ENCODE measurements at regions not wholly inside any gene's neighbourhood (a gene's known extent, or its start where the extent isn't known, plus 50 kb on each side); places are given as distances from the start of the nearest gene placed in this dataset.

GRCh38 chr15:93860701-93861100, 370.7 kb upstream of the MCTP2 start:
- no peak overlapping the region for H3K27ac ChIP-seq (replicated peaks)
- DNase-seq (ENCODE audit: low read depth in 1 of 2, low spot score in 1 of 2): no peak
- TF ChIP-seq SPI1 (IDR thresholded peaks at IDR 0.05; ENCODE audit: borderline replicate concordance, low read depth): no peak
- no peak for TF ChIP-seq POLR2AphosphoS5 (IDR thresholded peaks at IDR 0.05; ENCODE audit: low read depth)
- H3K4me3 ChIP-seq (replicated peaks; ENCODE audit: insufficient read depth, low read length): no peak overlapping the region
- H3K27me3 ChIP-seq (ENCODE audit: insufficient read depth, poor library complexity, severe bottlenecking): no peaks in the 10 kb centered on the region

- DNase-seq (ENCODE audit: low read depth in 1 of 2, low spot score in 1 of 2): no peak
- no peak for TF ChIP-seq POLR2AphosphoS5 (IDR thresholded peaks at IDR 0.05; ENCODE audit: low read depth)
- no peak for TF ChIP-seq GABPA (IDR thresholded peaks at IDR 0.05; ENCODE audit: low read depth)
- TF ChIP-seq SPI1 (IDR thresholded peaks at IDR 0.05; ENCODE audit: borderline replicate concordance, low read depth): no peak
- no peaks in the 10 kb centered on the region for H3K27me3 ChIP-seq (ENCODE audit: insufficient read depth, poor library complexity, severe bottlenecking)
- no peak overlapping the region for H3K27ac ChIP-seq (replicated peaks)
- H3K4me3 ChIP-seq (replicated peaks; ENCODE audit: insufficient read depth, low read length): no peak overlapping the region
These were observed 372.2 kb upstream of the MCTP2 start for GRCh38 chr15:93859176-93859575.

- Histone ChIP-seq H3K4me3 (replicated peaks; ENCODE audit: insufficient read depth, low read length) (no peak overlapping the region), H3K27me3 (ENCODE audit: insufficient read depth, poor library complexity, severe bottlenecking) (peaks cover 3% of the 10 kb centered on the region), H3K27ac (replicated peaks) (no peak overlapping the region)
- TF ChIP-seq POLR2AphosphoS5 (IDR thresholded peaks at IDR 0.05; ENCODE audit: low read depth): no peak
- DNase-seq (ENCODE audit: low read depth in 1 of 2, low spot score in 1 of 2): no peak
These were observed 376.1 kb upstream of the MCTP2 start for GRCh38 chr15:93855181-93855826.

- peaks cover 3% of the 10 kb centered on the region for H3K27me3 ChIP-seq (ENCODE audit: insufficient read depth, poor library complexity, severe bottlenecking)
- TF ChIP-seq SPI1 (IDR thresholded peaks at IDR 0.05; ENCODE audit: borderline replicate concordance, low read depth): no peak
- no peak for TF ChIP-seq REST (IDR thresholded peaks at IDR 0.05; ENCODE audit: insufficient replicate concordance, low read depth)
- TF ChIP-seq POLR2AphosphoS5 (IDR thresholded peaks at IDR 0.05; ENCODE audit: low read depth): no peak
- TF ChIP-seq CTCF (IDR thresholded peaks at IDR 0.05; ENCODE audit: insufficient read depth, low read length): no peak
- no peak for DNase-seq (ENCODE audit: low read depth in 1 of 2, low spot score in 1 of 2)
These were observed 377.3 kb upstream of the MCTP2 start for GRCh38 chr15:93854088-93854487.

GRCh38 chr15:93852761-93853160, 378.6 kb upstream of the MCTP2 start:
- no peak overlapping the region for H3K27ac ChIP-seq (replicated peaks)
- H3K27me3 ChIP-seq (ENCODE audit: insufficient read depth, poor library complexity, severe bottlenecking): peaks cover 3% of the 10 kb centered on the region
- no peak for DNase-seq (ENCODE audit: low read depth in 1 of 2, low spot score in 1 of 2)
- TF ChIP-seq GABPA (IDR thresholded peaks at IDR 0.05; ENCODE audit: low read depth): no peak
- no peak for TF ChIP-seq CTCF (IDR thresholded peaks at IDR 0.05; ENCODE audit: insufficient read depth, low read length)
- TF ChIP-seq REST (IDR thresholded peaks at IDR 0.05; ENCODE audit: insufficient replicate concordance, low read depth): no peak
- TF ChIP-seq SPI1 (IDR thresholded peaks at IDR 0.05; ENCODE audit: borderline replicate concordance, low read depth): no peak
- TF ChIP-seq POLR2AphosphoS5 (IDR thresholded peaks at IDR 0.05; ENCODE audit: low read depth): no peak
- no peak overlapping the region for H3K4me3 ChIP-seq (replicated peaks; ENCODE audit: insufficient read depth, low read length)

More at GRCh38 chr15:93854088-93854487, 377.3 kb upstream of the MCTP2 start:
- H3K4me3 ChIP-seq (replicated peaks; ENCODE audit: insufficient read depth, low read length): no peak overlapping the region
- no peak overlapping the region for H3K27ac ChIP-seq (replicated peaks)

All from HL-60 (cell line).